IMR-90 (cell line): ENCODE measurements at regions not wholly inside any gene's neighbourhood (a gene's known extent, or its start where the extent isn't known, plus 50 kb on each side); places are given as distances from the start of the nearest gene placed in this dataset.

Experiments
- ATAC-seq: fragments of 200-7000 bp; cut with Tn5 transposase; 2 replicates; pipeline ENCODE4 v1.9.1; 2020; ENCODE audit warnings: low read depth, mild to moderate bottlenecking, moderate library complexity
- BruUV-seq: library from RNA; stranded (reverse); fragments of 400-500 nt; replicated peaks from 2 replicates; lab custom pipeline; 2021; lab: Mats Ljungman, UMichigan
- CTCF ChIA-PET: fragments of 300-600 bp; formaldehyde crosslinking; extraction: SDS; loops from one replicate; lab custom pipeline; 2021; ENCODE audit warnings: antibody characterized with exemption; lab: Yijun Ruan, JAX
- POLR2A ChIA-PET: fragments of 300-600 bp; sonication (Branson Sonifier 250); formaldehyde crosslinking; loops from one replicate; lab custom pipeline; 2022; ENCODE audit warnings: antibody characterized with exemption; ENCODE audit not compliant: unreplicated experiment; lab: Charles Lee
- DNase-seq: peaks from one replicate; pipeline ENCODE4 v3.0.0; 2013
- H2AFZ ChIP-seq: replicated peaks from 2 replicates; pipeline ENCODE3; 2013; ENCODE audit warnings: low read length, mild to moderate bottlenecking; ENCODE audit not compliant: poor library complexity
- H2AK5ac ChIP-seq: 2 replicates; pipeline ENCODE4 v1.6.1; 2013; ENCODE audit warnings: low read depth, low read length, inconsistent platforms
- H2AK9ac ChIP-seq: replicated peaks from 2 replicates; pipeline ENCODE3; 2013; ENCODE audit warnings: mild to moderate bottlenecking, low read depth, low read length, moderate library complexity; ENCODE audit not compliant: poor library complexity
- H2BK120ac ChIP-seq: 2 replicates; pipeline ENCODE4 v1.6.1; 2013; ENCODE audit warnings: low read depth, low read length, inconsistent platforms
- H2BK15ac ChIP-seq: 3 replicates; pipeline ENCODE4 v1.6.1; 2013; ENCODE audit warnings: low read depth, low read length, inconsistent platforms
- H2BK20ac ChIP-seq: 2 replicates; pipeline ENCODE4 v1.6.1; 2013; ENCODE audit warnings: low read depth, mild to moderate bottlenecking, inconsistent platforms, low read length, moderate library complexity
- H2BK5ac ChIP-seq: 2 replicates; pipeline ENCODE4 v1.6.1; 2013; ENCODE audit warnings: mild to moderate bottlenecking, low read depth, low read length, inconsistent platforms; ENCODE audit not compliant: poor library complexity, severe bottlenecking
- H3K14ac ChIP-seq: replicated peaks from 2 replicates; pipeline ENCODE4 v1.6.1; 2013; ENCODE audit warnings: low read depth, low read length, inconsistent platforms
- H3K18ac ChIP-seq: 2 replicates; pipeline ENCODE4 v1.6.1; 2013; ENCODE audit warnings: low read depth, low read length, control low read depth
- H3K23ac ChIP-seq: 2 replicates; pipeline ENCODE4 v1.6.1; 2013; ENCODE audit warnings: low read depth, low read length, inconsistent platforms
- H3K27ac ChIP-seq: 2 replicates; pipeline ENCODE4 v1.5.1; 2013; ENCODE audit warnings: mild to moderate bottlenecking, control low read depth, low read length; ENCODE audit not compliant: insufficient read depth
- H3K27me3 ChIP-seq: 2 replicates; pipeline ENCODE4 v1.6.1; 2013; ENCODE audit warnings: low read length; ENCODE audit not compliant: control insufficient read depth, insufficient read depth
- H3K36me3 ChIP-seq: 2 replicates; pipeline ENCODE4 v1.6.1; 2013; ENCODE audit warnings: low read length, mixed read lengths; ENCODE audit not compliant: control insufficient read depth, insufficient read depth
- H3K4ac ChIP-seq: 2 replicates; pipeline ENCODE4 v1.6.1; 2013; ENCODE audit warnings: low read depth, low read length, inconsistent platforms
- H3K4me1 ChIP-seq: 2 replicates; pipeline ENCODE4 v1.6.1; 2013; ENCODE audit warnings: low read length, mixed read lengths; ENCODE audit not compliant: control insufficient read depth, insufficient read depth
- H3K4me2 ChIP-seq: 2 replicates; pipeline ENCODE4 v1.6.1; 2013; ENCODE audit warnings: low read depth, mild to moderate bottlenecking, control low read depth, low read length, moderate library complexity
- H3K4me3 ChIP-seq: 2 replicates; pipeline ENCODE4 v1.5.1; 2013; ENCODE audit warnings: low read depth, mild to moderate bottlenecking, control low read depth, low read length, moderate library complexity; ENCODE audit not compliant: insufficient read depth
- H3K56ac ChIP-seq: 2 replicates; pipeline ENCODE4 v1.6.1; 2013; ENCODE audit warnings: low read length, inconsistent platforms; ENCODE audit not compliant: insufficient read depth; ENCODE audit errors: extremely low read depth
- H3K79me1 ChIP-seq, 2 experiments: 2 replicates each; pipeline ENCODE4 v1.6.1; 2013; ENCODE audit warnings: low read length in 2 of 2, inconsistent platforms in 1 of 2, low read depth in 1 of 2
- H3K9ac ChIP-seq: 2 replicates; pipeline ENCODE4 v1.6.1; 2013; ENCODE audit warnings: low read depth, low read length, control low read depth
- H3K9me1 ChIP-seq: 2 replicates; pipeline ENCODE4 v1.6.1; 2013; ENCODE audit warnings: low read length, inconsistent platforms; ENCODE audit not compliant: insufficient read depth
- H3K9me3 ChIP-seq: 2 replicates; pipeline ENCODE4 v1.6.1; 2013; ENCODE audit warnings: low read length; ENCODE audit not compliant: control insufficient read depth, insufficient read depth
- H4K20me1 ChIP-seq: 2 replicates; pipeline ENCODE4 v1.6.1; 2013; ENCODE audit warnings: low read length, inconsistent platforms; ENCODE audit not compliant: insufficient read depth
- H4K5ac ChIP-seq: 2 replicates; pipeline ENCODE4 v1.6.1; 2013; ENCODE audit warnings: mild to moderate bottlenecking, low read depth, low read length, control low read depth
- H4K8ac ChIP-seq, 2 experiments: 2 replicates each; pipeline ENCODE4 v1.6.1; 2013; ENCODE audit warnings: low read depth in 2 of 2, low read length in 2 of 2, control low read depth in 1 of 2, inconsistent platforms in 1 of 2
- H4K91ac ChIP-seq: 2 replicates; pipeline ENCODE4 v1.6.1; 2013; ENCODE audit warnings: low read depth, low read length, inconsistent platforms; ENCODE audit not compliant: insufficient read depth
- ELK1 ChIP-seq: fragments of 150-350 bp; IDR thresholded peaks from 2 replicates; pipeline ENCODE4 v1.6.1; 2016; ENCODE audit warnings: low read depth, mild to moderate bottlenecking, low read length, moderate library complexity, borderline replicate concordance
- WGBS, 2 experiments: methylation state at CpG; one replicate each; pipeline versions ENCODE4 v1.1.5 to v1.1.7; 2013; ENCODE audit warnings: missing lambda C conversion rate in 2 of 2; ENCODE audit not compliant: insufficient read length in 1 of 2; ENCODE audit errors: extremely low coverage in 2 of 2; 5-methylcytosine and 5-hydroxymethylcytosine counted together
- dilution Hi-C: fragments of 300-500 bp; cut with HindIII; formaldehyde crosslinking; loops from one replicate; pipeline ENCODE4 v1.14.3; 2018; ENCODE audit warnings: low sequenced_read_pairs; ENCODE audit not compliant: unreplicated experiment
- in situ Hi-C: fragments of 300-500 bp; cut with MboI; formaldehyde crosslinking; loops from 3 replicates; pipeline ENCODE4 v1.14.3; 2019; ENCODE audit warnings: low sequenced_read_pairs, inconsistent platforms, mixed read lengths
- intact Hi-C: fragments of 100-400 bp; cut with micrococcal nuclease; formaldehyde crosslinking; loops from 2 replicates; pipeline ENCODE4 v1.10.0; 2022

GRCh38 chr2:15838481-15839090 is 101.8 kb upstream of the MYCN start:
- ChIA-PET POLR2A (no interaction called here), CTCF (no interaction called here)
- Histone ChIP-seq H2AK5ac (no peak overlapping the region), H3K79me1 (no peaks in the 10 kb centered on the region), H3K4ac (no peak overlapping the region), H3K56ac (no peak overlapping the region), H3K4me1 (no peaks in the 10 kb centered on the region), H3K14ac (no peak overlapping the region), H2BK15ac (no peak overlapping the region), H3K9me3 (peaks cover 48% of the 10 kb centered on the region), H2AK9ac (no peak overlapping the region), H2AFZ (no peak overlapping the region), H4K5ac (no peak overlapping the region), H4K8ac (no peak overlapping the region), H4K91ac (no peak overlapping the region), H3K27me3 (no peaks in the 10 kb centered on the region), H3K27ac (no peak overlapping the region), H3K23ac (no peak overlapping the region), H3K9me1 (no peaks in the 10 kb centered on the region), H3K36me3 (no peaks in the 10 kb centered on the region), H4K20me1 (no peaks in the 10 kb centered on the region), H3K18ac (no peak overlapping the region), H3K4me2 (no peak overlapping the region), H2BK5ac (no peak overlapping the region), H2BK120ac (no peak overlapping the region), H3K9ac (no peak overlapping the region), H2BK20ac (no peak overlapping the region), H3K4me3 (no peak overlapping the region)
- no TSS peak for BruUV-seq
- intact Hi-C loops (no loop called here), dilution Hi-C loops (no loop called here), in situ Hi-C loops (no loop called here)
- ATAC-seq: no peak
- no peak for TF ChIP-seq ELK1
- WGBS, 2 experiments: 56% methylated on average over 5 of the region's 13 CpGs; no CpG with 5 or more reads in 1 of the 2 experiments
- no peak for DNase-seq
